ENCODE measurements at regions not wholly inside any gene's neighbourhood (a gene's known extent, or its start where the extent isn't known, plus 50 kb on each side); places are given as distances from the start of the nearest gene placed in this dataset.

GRCh38 chr16:72426386-72426785, 254.4 kb upstream of the PMFBP1 start (continued):
- no peak for TF ChIP-seq ZBTB40 (IDR thresholded peaks at IDR 0.05)
- no peak for TF ChIP-seq ZBTB40 (CRISPR knock-in tag; IDR thresholded peaks at IDR 0.05)
- no peak for TF ChIP-seq ZNF766 (CRISPR knock-in tag; conservative IDR thresholded peaks at IDR 0.05)
- no peak for TF ChIP-seq ZNF668 (CRISPR knock-in tag; IDR thresholded peaks at IDR 0.05)

Measured in K562 (cell line).